ENCODE measurements at regions not wholly inside any gene's neighbourhood (a gene's known extent, or its start where the extent isn't known, plus 50 kb on each side); places are given as distances from the start of the nearest gene placed in this dataset.

DNA sequence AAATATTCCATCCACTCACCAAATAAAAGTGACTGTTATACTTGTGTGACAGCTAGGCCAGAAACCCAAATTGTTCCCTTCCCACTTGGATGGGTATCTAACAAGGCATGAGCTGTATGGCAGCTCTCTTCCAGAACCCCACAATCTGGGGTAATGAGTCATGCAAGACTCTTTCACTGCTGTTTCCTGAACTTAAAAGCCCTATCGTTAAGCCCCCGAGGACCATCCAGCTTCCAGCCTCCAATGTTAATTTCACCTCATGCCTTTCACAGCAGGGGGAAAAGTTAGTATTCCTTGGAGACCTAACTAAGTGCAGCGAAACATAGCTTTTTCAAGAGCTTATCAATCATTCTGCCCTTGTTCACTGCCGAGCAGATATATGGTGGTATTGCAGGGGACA, 368.6 kb upstream of the HSFY2 start:
- ChIA-PET CTCF (no interaction called here), POLR2A (no interaction called here)
- no peak for ATAC-seq
- Histone ChIP-seq H3K36me3 (ENCODE audit: control insufficient read depth, insufficient read depth, low read length) (no peaks in the 10 kb centered on the region), H3K9me3 (ENCODE audit: control insufficient read depth, insufficient read depth, low read depth, low read length) (no peaks in the 10 kb centered on the region), H3K27ac (ENCODE audit: low read length) (no peak overlapping the region), H3K4me1 (ENCODE audit: control insufficient read depth, insufficient read depth, low read length) (no peaks in the 10 kb centered on the region), H3K4me3 (ENCODE audit: low read depth in 2 of 2, low read length in 2 of 2) (no peak overlapping the region), H3K27me3 (ENCODE audit: control insufficient read depth, insufficient read depth, low read length) (no peaks in the 10 kb centered on the region)
- TF ChIP-seq TCF7L2 (IDR thresholded peaks at IDR 0.05; ENCODE audit: low read depth, low read length) (no peak), SIN3A (IDR thresholded peaks at IDR 0.05; ENCODE audit: borderline replicate concordance, insufficient read depth, low read depth, low read length) (no peak), POLR2AphosphoS5 (IDR thresholded peaks at IDR 0.05; ENCODE audit: low read depth, low read length) (no peak)
- TF ChIP-seq, protein P1, sequence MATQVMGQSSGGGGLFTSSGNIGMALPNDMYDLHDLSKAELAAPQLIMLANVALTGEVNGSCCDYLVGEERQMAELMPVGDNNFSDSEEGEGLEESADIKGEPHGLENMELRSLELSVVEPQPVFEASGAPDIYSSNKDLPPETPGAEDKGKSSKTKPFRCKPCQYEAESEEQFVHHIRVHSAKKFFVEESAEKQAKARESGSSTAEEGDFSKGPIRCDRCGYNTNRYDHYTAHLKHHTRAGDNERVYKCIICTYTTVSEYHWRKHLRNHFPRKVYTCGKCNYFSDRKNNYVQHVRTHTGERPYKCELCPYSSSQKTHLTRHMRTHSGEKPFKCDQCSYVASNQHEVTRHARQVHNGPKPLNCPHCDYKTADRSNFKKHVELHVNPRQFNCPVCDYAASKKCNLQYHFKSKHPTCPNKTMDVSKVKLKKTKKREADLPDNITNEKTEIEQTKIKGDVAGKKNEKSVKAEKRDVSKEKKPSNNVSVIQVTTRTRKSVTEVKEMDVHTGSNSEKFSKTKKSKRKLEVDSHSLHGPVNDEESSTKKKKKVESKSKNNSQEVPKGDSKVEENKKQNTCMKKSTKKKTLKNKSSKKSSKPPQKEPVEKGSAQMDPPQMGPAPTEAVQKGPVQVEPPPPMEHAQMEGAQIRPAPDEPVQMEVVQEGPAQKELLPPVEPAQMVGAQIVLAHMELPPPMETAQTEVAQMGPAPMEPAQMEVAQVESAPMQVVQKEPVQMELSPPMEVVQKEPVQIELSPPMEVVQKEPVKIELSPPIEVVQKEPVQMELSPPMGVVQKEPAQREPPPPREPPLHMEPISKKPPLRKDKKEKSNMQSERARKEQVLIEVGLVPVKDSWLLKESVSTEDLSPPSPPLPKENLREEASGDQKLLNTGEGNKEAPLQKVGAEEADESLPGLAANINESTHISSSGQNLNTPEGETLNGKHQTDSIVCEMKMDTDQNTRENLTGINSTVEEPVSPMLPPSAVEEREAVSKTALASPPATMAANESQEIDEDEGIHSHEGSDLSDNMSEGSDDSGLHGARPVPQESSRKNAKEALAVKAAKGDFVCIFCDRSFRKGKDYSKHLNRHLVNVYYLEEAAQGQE (IDR thresholded peaks at IDR 0.05; ENCODE audit: insufficient read depth in 1 of 2, low read depth in 2 of 2, low read length in 1 of 2) = no peak
- TF ChIP-seq, protein P2, sequence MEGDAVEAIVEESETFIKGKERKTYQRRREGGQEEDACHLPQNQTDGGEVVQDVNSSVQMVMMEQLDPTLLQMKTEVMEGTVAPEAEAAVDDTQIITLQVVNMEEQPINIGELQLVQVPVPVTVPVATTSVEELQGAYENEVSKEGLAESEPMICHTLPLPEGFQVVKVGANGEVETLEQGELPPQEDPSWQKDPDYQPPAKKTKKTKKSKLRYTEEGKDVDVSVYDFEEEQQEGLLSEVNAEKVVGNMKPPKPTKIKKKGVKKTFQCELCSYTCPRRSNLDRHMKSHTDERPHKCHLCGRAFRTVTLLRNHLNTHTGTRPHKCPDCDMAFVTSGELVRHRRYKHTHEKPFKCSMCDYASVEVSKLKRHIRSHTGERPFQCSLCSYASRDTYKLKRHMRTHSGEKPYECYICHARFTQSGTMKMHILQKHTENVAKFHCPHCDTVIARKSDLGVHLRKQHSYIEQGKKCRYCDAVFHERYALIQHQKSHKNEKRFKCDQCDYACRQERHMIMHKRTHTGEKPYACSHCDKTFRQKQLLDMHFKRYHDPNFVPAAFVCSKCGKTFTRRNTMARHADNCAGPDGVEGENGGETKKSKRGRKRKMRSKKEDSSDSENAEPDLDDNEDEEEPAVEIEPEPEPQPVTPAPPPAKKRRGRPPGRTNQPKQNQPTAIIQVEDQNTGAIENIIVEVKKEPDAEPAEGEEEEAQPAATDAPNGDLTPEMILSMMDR (IDR thresholded peaks at IDR 0.05) = no peak
- in situ Hi-C loops (cut with HindIII; ENCODE audit: low pct_unique_long_range_greater_than_20kb, low sequenced_read_pairs) = no loop called here
- no peak for DNase-seq (ENCODE audit: low read depth, low spot score)
- BruUV-seq (replicated peaks) = no TSS peak
- intact Hi-C loops (cut with micrococcal nuclease; ENCODE audit: unreplicated experiment) = no loop called here

DNA sequence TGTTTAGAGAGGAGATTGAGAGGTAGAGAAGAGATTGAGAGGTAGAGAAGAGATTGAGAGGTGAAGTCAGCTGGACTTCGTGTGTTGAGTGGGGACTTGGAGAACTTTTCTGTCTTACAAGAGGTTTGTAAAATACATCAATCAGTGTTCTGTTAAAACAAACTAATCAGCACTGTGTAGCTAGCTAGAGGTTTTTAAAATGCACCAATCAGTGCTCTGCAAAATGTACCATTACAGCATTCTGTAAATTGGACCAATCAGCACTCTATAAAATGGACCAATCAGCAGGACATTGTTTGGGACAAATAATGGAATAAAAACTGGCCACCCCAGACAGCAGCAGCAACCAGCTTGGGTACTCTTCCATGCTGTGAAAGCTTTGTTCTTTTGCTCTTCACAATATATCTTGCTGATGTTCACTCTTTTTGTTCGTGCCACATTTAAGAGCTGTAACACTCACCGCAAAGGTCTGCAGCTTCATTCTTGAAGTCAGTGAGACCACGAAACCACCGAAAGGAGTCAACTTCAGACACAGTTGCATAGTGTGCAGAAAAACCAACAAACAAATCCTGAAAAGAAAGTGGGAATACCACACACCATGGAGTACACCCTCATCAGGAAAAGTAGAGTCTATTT, 366.9 kb upstream of the HSFY2 start:
- TF ChIP-seq TCF7L2 (IDR thresholded peaks at IDR 0.05; ENCODE audit: low read depth, low read length) = no peak
- TF ChIP-seq, protein P1 (IDR thresholded peaks at IDR 0.05; ENCODE audit: insufficient read depth in 1 of 2, low read depth in 2 of 2, low read length in 1 of 2) = no peak
- in situ Hi-C loops (cut with HindIII; ENCODE audit: low pct_unique_long_range_greater_than_20kb, low sequenced_read_pairs) (no loop called here), intact Hi-C loops (cut with micrococcal nuclease; ENCODE audit: unreplicated experiment) (no loop called here)
- Histone ChIP-seq H3K27me3 (ENCODE audit: control insufficient read depth, insufficient read depth, low read length) (no peaks in the 10 kb centered on the region), H3K36me3 (ENCODE audit: control insufficient read depth, insufficient read depth, low read length) (no peaks in the 10 kb centered on the region), H3K9me3 (ENCODE audit: control insufficient read depth, insufficient read depth, low read depth, low read length) (no peaks in the 10 kb centered on the region), H3K27ac (ENCODE audit: low read length) (no peak overlapping the region), H3K4me3 (ENCODE audit: low read depth in 2 of 2, low read length in 2 of 2) (no peak overlapping the region), H3K4me1 (ENCODE audit: control insufficient read depth, insufficient read depth, low read length) (no peaks in the 10 kb centered on the region)
- no TSS peak for BruUV-seq (replicated peaks)
- DNase-seq (ENCODE audit: low read depth, low spot score) = no peak
- POLR2A ChIA-PET = no interaction called here
- CTCF ChIA-PET = no interaction called here
- no peak for ATAC-seq
